HepG2 (cell line): ENCODE measurements at regions not wholly inside any gene's neighbourhood (a gene's known extent, or its start where the extent isn't known, plus 50 kb on each side); places are given as distances from the start of the nearest gene placed in this dataset.

Experiments used
- ATAC-seq: fragments of 200-7000 bp; cut with Tn5 transposase; 3 replicates; pipeline ENCODE4 v1.9.1; 2020; ENCODE audit warnings: mild to moderate bottlenecking, moderate library complexity
- BruUV-seq: library from RNA; stranded (reverse); fragments of 400-500 nt; replicated peaks from 2 replicates; lab custom pipeline; 2021; lab: Mats Ljungman, UMichigan
- CTCF ChIA-PET: fragments of 300-600 bp; formaldehyde crosslinking; extraction: SDS; loops from one replicate; lab custom pipeline; 2021; ENCODE audit warnings: low total read pairs, inconsistent platforms, low intra/inter-chr PET ratio; lab: Yijun Ruan, JAX
- POLR2A ChIA-PET: fragments of 350-600 bp; sonication (Branson Sonifier 250); formaldehyde crosslinking; loops from one replicate; lab custom pipeline; 2020; ENCODE audit warnings: antibody characterized with exemption, inconsistent platforms; lab: Yijun Ruan, JAX
- DNase-seq: peaks from one replicate; pipeline ENCODE4 v3.0.0-alpha.2; 2015; ENCODE audit warnings: low spot score
- FAIRE-seq: peaks from 3 replicates; lab custom pipeline; 2011; peaks lifted over from hg19 to GRCh38; lab: Jason Lieb, UNC
- H2AFZ ChIP-seq: one replicate; pipeline ENCODE4 v1.6.1; 2011; ENCODE audit warnings: low read length, inconsistent platforms
- H3K27ac ChIP-seq: fragments of 300-600 bp; 3 replicates; pipeline ENCODE4 v1.8.0; 2011; ENCODE audit warnings: mixed run types, mild to moderate bottlenecking, mixed read lengths, low read length, inconsistent platforms; ENCODE audit not compliant: insufficient read depth; ENCODE audit errors: extremely low read length
- H3K27me3 ChIP-seq, 2 experiments: fragments of 200-600 bp in 1 of 2; 2 replicates in 1 of 2; 3 replicates in 1 of 2; pipeline versions ENCODE4 v1.6.0 to v1.8.0; 2011; ENCODE audit warnings: low read length in 2 of 2, mild to moderate bottlenecking in 2 of 2, moderate library complexity in 2 of 2, inconsistent platforms in 1 of 2; ENCODE audit not compliant: insufficient read depth in 2 of 2, control insufficient read depth in 1 of 2
- H3K36me3 ChIP-seq, 2 experiments: fragments of 200-600 bp in 1 of 2; replicated peaks in 1 of 2; 2 replicates in 1 of 2; 3 replicates in 1 of 2; pipeline versions ENCODE4 v1.5.1 to v1.8.0; 2011; ENCODE audit warnings: low read length in 2 of 2, inconsistent platforms in 1 of 2; ENCODE audit not compliant: insufficient read depth in 2 of 2, control insufficient read depth in 1 of 2
- H3K4me1 ChIP-seq: 2 replicates; pipeline ENCODE4 v1.5.1; 2012; ENCODE audit warnings: low read length, inconsistent platforms; ENCODE audit not compliant: insufficient read depth
- H3K4me2 ChIP-seq: 2 replicates; pipeline ENCODE4 v1.6.0; 2011; ENCODE audit warnings: low read depth, low read length, inconsistent platforms
- H3K4me3 ChIP-seq, 3 experiments: fragments of 200-600 bp in 1 of 3; sonication (generic), shearing (Covaris generic) in 1 of 3; replicated peaks in 1 of 3; 2 replicates each; pipeline ENCODE4 v1.5.1; 2011 to 2016; ENCODE audit warnings: low read length in 3 of 3, inconsistent platforms in 2 of 3, low read depth in 2 of 3, mild to moderate bottlenecking in 2 of 3, control low read depth in 1 of 3, mixed read lengths in 1 of 3; ENCODE audit not compliant: insufficient read depth in 1 of 3
- H3K79me2 ChIP-seq: one replicate; pipeline ENCODE4 v1.6.1; 2011; ENCODE audit warnings: low read length, inconsistent platforms; ENCODE audit not compliant: insufficient read depth
- H3K9ac ChIP-seq: 2 replicates; pipeline ENCODE4 v1.6.0; 2011; ENCODE audit warnings: mild to moderate bottlenecking, low read depth, low read length, inconsistent platforms; ENCODE audit not compliant: insufficient read depth
- H3K9me3 ChIP-seq: 2 replicates; pipeline ENCODE4 v1.5.1; 2012; ENCODE audit warnings: mild to moderate bottlenecking, low read length
- H4K20me1 ChIP-seq: 2 replicates; pipeline ENCODE4 v1.6.0; 2011; ENCODE audit warnings: inconsistent platforms, mild to moderate bottlenecking, low read length, moderate library complexity; ENCODE audit not compliant: insufficient read depth
- CCAR2 ChIP-seq: fragments of 200-400 bp; formaldehyde crosslinking; optimal IDR thresholded peaks from 2 replicates; pipeline ENCODE3; 2018; ENCODE audit warnings: low read depth, mild to moderate bottlenecking, low read length, moderate library complexity
- EEA1 ChIP-seq: sonication (generic); formaldehyde crosslinking; IDR thresholded peaks from 2 replicates; pipeline ENCODE4 v1.5.1; 2020; ENCODE audit warnings: mild to moderate bottlenecking, missing genetic modification reagents, borderline replicate concordance
- IRF2 ChIP-seq: IDR thresholded peaks from 2 replicates; pipeline ENCODE4 v1.6.1; 2018; ENCODE audit warnings: missing genetic modification reagents, missing compliant biosample characterization
- KDM2A ChIP-seq: sonication (generic); formaldehyde crosslinking; IDR thresholded peaks from 2 replicates; pipeline ENCODE4 v1.4.0; 2020; ENCODE audit warnings: low read depth, missing genetic modification reagents, borderline replicate concordance
- KLF16 ChIP-seq, 2 experiments: sonication (generic) in 1 of 2; formaldehyde crosslinking in 1 of 2; IDR thresholded peaks; 2 replicates each; pipeline versions ENCODE4 v1.6.1 to v1.8.0; 2016 to 2023; ENCODE audit warnings: missing genetic modification reagents in 2 of 2, missing compliant biosample characterization in 1 of 2
- TP53 ChIP-seq: sonication (generic); formaldehyde crosslinking; conservative IDR thresholded peaks from 2 replicates; pipeline ENCODE4 v1.4.0; 2020; ENCODE audit warnings: missing genetic modification reagents
- YEATS4 ChIP-seq: sonication (generic); formaldehyde crosslinking; IDR thresholded peaks from 2 replicates; pipeline ENCODE4 v1.4.0; 2020; ENCODE audit warnings: missing genetic modification reagents, borderline replicate concordance
- ZBTB8A ChIP-seq: sonication (generic); formaldehyde crosslinking; IDR thresholded peaks from 2 replicates; pipeline ENCODE4 v1.4.0; 2020; ENCODE audit warnings: mild to moderate bottlenecking, low read depth, missing genetic modification reagents, borderline replicate concordance
- ZNF232 ChIP-seq: sonication (generic); formaldehyde crosslinking; IDR thresholded peaks from 2 replicates; pipeline ENCODE4 v1.4.0; 2020; ENCODE audit warnings: missing genetic modification reagents, borderline replicate concordance
- ZNF275 ChIP-seq: sonication (generic); formaldehyde crosslinking; IDR thresholded peaks from 2 replicates; pipeline ENCODE4 v1.8.0; 2022; ENCODE audit warnings: missing genetic modification reagents, mild to moderate bottlenecking, inconsistent platforms, borderline replicate concordance
- ZNF792 ChIP-seq: IDR thresholded peaks from 2 replicates; pipeline ENCODE4 v1.6.1; 2016
- WGBS: methylation state at CpG from one replicate; pipeline ENCODE4 v1.1.6; 2017; ENCODE audit warnings: low lambda C conversion rate; 5-methylcytosine and 5-hydroxymethylcytosine counted together
- in situ Hi-C: cut with HindIII; loops from 2 replicates; pipeline ENCODE4 v1.10.0; 2017; ENCODE audit warnings: low pct_unique_long_range_greater_than_20kb; ENCODE audit not compliant: extremely low pct_ligation_motif_present
- intact Hi-C: fragments of 100-400 bp; cut with micrococcal nuclease; formaldehyde crosslinking; loops from one replicate; pipeline ENCODE4 v1.10.0; 2022; ENCODE audit not compliant: unreplicated experiment

GRCh38 chr4:41430792-41431191, 107.2 kb upstream of the LIMCH1 start:
- intact Hi-C loops: no loop called here
- no TSS peak for BruUV-seq
- WGBS: 0% methylated on average over 1 of the region's 1 CpG

DNA sequence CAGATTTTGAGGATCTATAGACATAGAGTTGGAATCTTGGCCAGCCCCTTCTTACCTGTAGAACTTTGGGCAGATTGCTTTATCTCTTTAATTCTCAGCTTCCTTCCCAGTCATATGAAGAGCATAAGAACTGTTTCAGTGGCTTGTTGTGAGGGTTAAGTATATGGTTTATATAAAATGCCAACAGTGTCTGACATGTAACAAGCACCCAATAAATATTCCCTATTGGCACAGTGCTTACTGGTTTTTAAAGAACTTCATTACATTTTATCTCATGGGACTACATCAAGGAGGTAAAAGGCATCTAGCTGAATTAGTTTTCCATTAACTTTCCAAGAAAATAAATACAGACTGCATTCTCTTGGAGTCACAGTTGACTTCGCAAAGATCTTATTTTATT, 106.7 kb upstream of the LIMCH1 start:
- DNase-seq (no peak), FAIRE-seq (no peak)
- no peaks in the 10 kb centered on the region for H3K79me2 ChIP-seq
- no peaks in the 10 kb centered on the region for H3K9me3 ChIP-seq
- CTCF ChIA-PET: no interaction called here
- no TSS peak for BruUV-seq
- H3K36me3 ChIP-seq: no peaks in the 10 kb centered on the region
- POLR2A ChIA-PET: no interaction called here
- H3K4me2 ChIP-seq: no peak overlapping the region
- no peak overlapping the region for H3K9ac ChIP-seq
- H3K4me1 ChIP-seq: no peaks in the 10 kb centered on the region
- 0% methylated on average over 1 of the region's 1 CpG for WGBS
- intact Hi-C loops: no loop called here
- in situ Hi-C loops: no loop called here
- no peak overlapping the region for H3K27ac ChIP-seq
- H2AFZ ChIP-seq: no peak overlapping the region
- H3K4me3 ChIP-seq: no peak overlapping the region
- H3K27me3 ChIP-seq: peaks cover 0 to 5% of the 10 kb centered on the region in 2 experiments; a peak in 2 of 5 replicates
- TF ChIP-seq IRF2 (CRISPR knock-in tag): no peak
- no peak for TF ChIP-seq YEATS4 (CRISPR knock-in tag)
- no peak for TF ChIP-seq ZNF275 (CRISPR knock-in tag)
- no peak for TF ChIP-seq KDM2A (CRISPR knock-in tag)
- no peak for TF ChIP-seq KLF16 (CRISPR knock-in tag; IDR thresholded peaks at IDR 0.05)
- no peak for TF ChIP-seq ZNF792 (CRISPR knock-in tag)
- no peak for TF ChIP-seq ZNF232
- TF ChIP-seq CCAR2: no peak
- TF ChIP-seq, all 625 proteins: peak for 0
- ATAC-seq: no peak
- no peaks in the 10 kb centered on the region for H4K20me1 ChIP-seq

More at GRCh38 chr4:41430792-41431191, 107.2 kb upstream of the LIMCH1 start:
- TF ChIP-seq TP53 (CRISPR knock-in tag) (no peak), ZBTB8A (CRISPR knock-in tag) (no peak), EEA1 (CRISPR knock-in tag) (no peak)
- Histone ChIP-seq H2AFZ (no peak overlapping the region), H3K4me3 (no peak overlapping the region), H3K27me3 (peaks cover 0 to 5% of the 10 kb centered on the region in 2 experiments; a peak in 2 of 5 replicates), H3K27ac (no peak overlapping the region), H3K36me3 (no peaks in the 10 kb centered on the region), H3K9ac (no peak overlapping the region), H3K4me2 (no peak overlapping the region), H3K4me1 (no peaks in the 10 kb centered on the region), H3K9me3 (no peaks in the 10 kb centered on the region), H4K20me1 (no peaks in the 10 kb centered on the region), H3K79me2 (no peaks in the 10 kb centered on the region)
- ChIA-PET POLR2A (no interaction called here), CTCF (no interaction called here)
- no peak for DNase-seq
- ATAC-seq: no peak
- no peak for FAIRE-seq
- in situ Hi-C loops: no loop called here
